Neuronal stem cell (in vitro differentiated cells): ENCODE measurements at regions not wholly inside any gene's neighbourhood (a gene's known extent, or its start where the extent isn't known, plus 50 kb on each side); places are given as distances from the start of the nearest gene placed in this dataset.

Source experiments
- DNase-seq: peaks from one replicate; pipeline ENCODE4 v3.0.0-alpha.2; 2013; ENCODE audit warnings: low spot score
- H2AFZ ChIP-seq: one replicate; pipeline ENCODE4 v1.6.1; 2013; ENCODE audit warnings: mild to moderate bottlenecking, low read length, inconsistent platforms
- H2AK5ac ChIP-seq: 2 replicates; pipeline ENCODE4 v1.6.1; 2013; ENCODE audit warnings: low read depth, mild to moderate bottlenecking, inconsistent platforms, low read length, moderate library complexity, mixed read lengths
- H2BK120ac ChIP-seq: 2 replicates; pipeline ENCODE4 v1.6.1; 2013; ENCODE audit warnings: low read depth, mild to moderate bottlenecking, inconsistent platforms, low read length, moderate library complexity, mixed read lengths
- H2BK12ac ChIP-seq: one replicate; pipeline ENCODE4 v1.6.1; 2013; ENCODE audit warnings: low read length, inconsistent platforms
- H2BK15ac ChIP-seq: 2 replicates; pipeline ENCODE4 v1.6.1; 2013; ENCODE audit warnings: mild to moderate bottlenecking, low read length, inconsistent platforms, mixed read lengths
- H2BK5ac ChIP-seq: one replicate; pipeline ENCODE4 v1.6.1; 2013; ENCODE audit warnings: inconsistent platforms, mild to moderate bottlenecking, low read length, moderate library complexity
- H3K14ac ChIP-seq: one replicate; pipeline ENCODE4 v1.6.1; 2013; ENCODE audit warnings: low read length, inconsistent platforms
- H3K18ac ChIP-seq: 2 replicates; pipeline ENCODE4 v1.6.1; 2013; ENCODE audit warnings: low read length, inconsistent platforms
- H3K23ac ChIP-seq: 2 replicates; pipeline ENCODE4 v1.6.1; 2013; ENCODE audit warnings: low read depth, mild to moderate bottlenecking, mixed read lengths, low read length, inconsistent platforms; ENCODE audit not compliant: poor library complexity
- H3K27ac ChIP-seq: replicated peaks from 3 replicates; pipeline ENCODE4 v1.5.1; 2013; ENCODE audit warnings: low read length, inconsistent platforms
- H3K27me3 ChIP-seq, 3 experiments: 2 replicates each; pipeline ENCODE4 v1.6.1; 2013; ENCODE audit warnings: low read length in 3 of 3, mild to moderate bottlenecking in 2 of 3, inconsistent platforms in 1 of 3, low read depth in 1 of 3, mixed read lengths in 1 of 3, moderate library complexity in 1 of 3; ENCODE audit not compliant: control insufficient read depth in 3 of 3, insufficient read depth in 3 of 3
- H3K36me3 ChIP-seq, 2 donors: replicated peaks in 1 of 2; 2 replicates each; pipeline ENCODE4 v1.6.1; 2013; ENCODE audit warnings: low read length in 2 of 2; ENCODE audit not compliant: control insufficient read depth in 2 of 2, insufficient read depth in 2 of 2
- H3K4ac ChIP-seq: 2 replicates; pipeline ENCODE4 v1.6.1; 2013; ENCODE audit warnings: inconsistent platforms, mild to moderate bottlenecking, low read length, moderate library complexity
- H3K4me1 ChIP-seq, 2 donors: 1 replicate in 1 of 2; 2 replicates in 1 of 2; pipeline ENCODE4 v1.6.1; 2013; ENCODE audit warnings: low read length in 2 of 2, low read depth in 1 of 2; ENCODE audit not compliant: control insufficient read depth in 2 of 2, insufficient read depth in 1 of 2
- H3K4me2 ChIP-seq: one replicate; pipeline ENCODE4 v1.6.1; 2013; ENCODE audit warnings: mild to moderate bottlenecking, low read length, inconsistent platforms; ENCODE audit not compliant: insufficient read depth, poor library complexity, severe bottlenecking
- H3K4me3 ChIP-seq, 2 donors: 2 replicates each; pipeline ENCODE4 v1.5.1; 2013; ENCODE audit warnings: low read length in 2 of 2, mild to moderate bottlenecking in 2 of 2, inconsistent platforms in 1 of 2, moderate library complexity in 1 of 2
- H3K79me1 ChIP-seq: one replicate; pipeline ENCODE4 v1.6.1; 2013; ENCODE audit warnings: low read depth, mild to moderate bottlenecking, inconsistent platforms, low read length, moderate library complexity
- H3K9ac ChIP-seq: one replicate; pipeline ENCODE4 v1.6.1; 2013; ENCODE audit warnings: mild to moderate bottlenecking, low read depth, low read length, inconsistent platforms; ENCODE audit not compliant: poor library complexity
- H3K9me3 ChIP-seq, 2 donors: replicated peaks in 1 of 2; 2 replicates each; pipeline versions ENCODE3 to v1.6.1; 2013; ENCODE audit warnings: low read length in 2 of 2, mild to moderate bottlenecking in 2 of 2, inconsistent platforms in 1 of 2, low read depth in 1 of 2, mixed read lengths in 1 of 2, moderate library complexity in 1 of 2; ENCODE audit not compliant: control insufficient read depth in 2 of 2, insufficient read depth in 1 of 2
- H4K8ac ChIP-seq: one replicate; pipeline ENCODE4 v1.6.1; 2013; ENCODE audit warnings: low read depth, mild to moderate bottlenecking, inconsistent platforms, low read length, moderate library complexity
- H4K91ac ChIP-seq: one replicate; pipeline ENCODE4 v1.6.1; 2013; ENCODE audit warnings: low read length, low read depth, mild to moderate bottlenecking, inconsistent platforms; ENCODE audit not compliant: poor library complexity
- WGBS, 2 donors: extraction: QIAGEN DNeasy Blood & Tissue Kit; methylation state at CpG; one replicate each; pipeline ENCODE4 v1.1.7; 2013; ENCODE audit warnings: missing lambda C conversion rate in 2 of 2, mixed read lengths in 1 of 2; ENCODE audit not compliant: insufficient read length in 2 of 2, insufficient replicate concordance in 1 of 2; ENCODE audit errors: extremely low coverage in 2 of 2; 5-methylcytosine and 5-hydroxymethylcytosine counted together

DNA sequence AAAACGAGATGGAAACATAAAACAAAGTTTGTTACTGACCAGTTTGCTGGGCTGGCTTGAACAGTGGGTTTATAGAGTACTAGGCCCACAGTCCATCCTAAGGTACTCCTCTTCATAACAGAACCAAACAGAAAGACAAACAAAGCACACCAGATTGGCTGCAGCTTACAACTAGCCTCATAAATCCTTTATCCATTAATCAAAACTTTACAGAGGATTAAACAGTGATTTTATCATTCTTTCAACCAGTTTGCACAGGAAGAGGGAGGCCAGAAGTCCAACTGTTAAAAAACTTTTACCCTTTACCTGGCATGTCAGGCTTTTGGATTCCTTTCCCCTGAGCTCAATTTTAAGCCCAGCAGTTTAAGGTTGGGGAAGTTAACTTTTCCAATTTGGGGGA is 1467.6 kb downstream of the MAT2B start:
- no peak overlapping the region for H4K8ac ChIP-seq
- H2BK15ac ChIP-seq, result no peak overlapping the region
- H3K36me3 ChIP-seq, result no peaks in the 10 kb centered on the region
- no peak overlapping the region for H3K14ac ChIP-seq
- no peak overlapping the region for H2BK12ac ChIP-seq
- no peak overlapping the region for H3K9ac ChIP-seq
- H4K91ac ChIP-seq, result no peak overlapping the region
- H2AFZ ChIP-seq, result no peak overlapping the region
- H3K4me2 ChIP-seq, result no peak overlapping the region
- H3K27ac ChIP-seq, result no peak overlapping the region
- WGBS, 2 donors, result no CpG with 5 or more reads among the region's 1 CpG
- no peak for DNase-seq
- no peak overlapping the region for H3K18ac ChIP-seq
- peaks cover 0 to 4% of the 10 kb centered on the region in 2 donors for H3K9me3 ChIP-seq
- H3K4me1 ChIP-seq, result no peaks in the 10 kb centered on the region
- H3K4ac ChIP-seq, result no peak overlapping the region
- no peaks in the 10 kb centered on the region for H3K27me3 ChIP-seq
- H3K4me3 ChIP-seq, result no peak overlapping the region
- H2BK120ac ChIP-seq, result no peak overlapping the region
- no peak overlapping the region for H2AK5ac ChIP-seq
- no peak overlapping the region for H3K23ac ChIP-seq
- H3K79me1 ChIP-seq, result no peaks in the 10 kb centered on the region
- H2BK5ac ChIP-seq, result no peak overlapping the region

DNA sequence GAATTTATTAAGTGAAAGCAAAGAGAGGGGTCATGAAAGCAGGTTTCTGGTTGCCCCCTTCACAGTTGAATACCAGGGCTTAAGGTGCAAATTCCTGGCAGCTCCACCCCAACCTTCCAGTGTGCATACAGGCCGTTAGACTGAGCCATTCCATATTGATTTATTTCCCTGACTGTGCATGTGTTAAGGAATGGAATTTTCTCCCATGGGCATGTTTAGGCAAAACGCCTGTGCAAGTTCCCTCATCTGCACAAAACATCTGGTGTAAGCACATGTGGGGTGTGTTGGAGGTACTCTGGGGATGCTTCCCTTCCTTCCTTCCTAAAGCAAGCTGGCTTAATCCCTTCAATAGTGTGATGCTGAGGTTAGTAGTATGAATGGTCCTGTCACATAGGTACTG is 1470.6 kb downstream of the MAT2B start:
- H4K91ac ChIP-seq, result no peak overlapping the region
- no peak overlapping the region for H3K18ac ChIP-seq
- H3K23ac ChIP-seq, result no peak overlapping the region
- no peak overlapping the region for H2BK5ac ChIP-seq
- H3K9ac ChIP-seq, result no peak overlapping the region
- no peak for DNase-seq
- no peak overlapping the region for H3K4me3 ChIP-seq
- H2BK120ac ChIP-seq, result no peak overlapping the region
- no peak overlapping the region for H3K4me2 ChIP-seq
- H3K4ac ChIP-seq, result no peak overlapping the region
- no peaks in the 10 kb centered on the region for H3K27me3 ChIP-seq
- H3K79me1 ChIP-seq, result no peaks in the 10 kb centered on the region
- H2AK5ac ChIP-seq, result no peak overlapping the region
- H3K36me3 ChIP-seq, result no peaks in the 10 kb centered on the region
- peaks cover 0 to 4% of the 10 kb centered on the region in 2 donors for H3K9me3 ChIP-seq
- H2BK12ac ChIP-seq, result no peak overlapping the region
- no peak overlapping the region for H2AFZ ChIP-seq
- WGBS, 2 donors, result no CpG with 5 or more reads among the region's 2 CpGs
- H3K4me1 ChIP-seq, result no peaks in the 10 kb centered on the region
- no peak overlapping the region for H4K8ac ChIP-seq
- no peak overlapping the region for H3K27ac ChIP-seq
- no peak overlapping the region for H2BK15ac ChIP-seq
- no peak overlapping the region for H3K14ac ChIP-seq

DNA sequence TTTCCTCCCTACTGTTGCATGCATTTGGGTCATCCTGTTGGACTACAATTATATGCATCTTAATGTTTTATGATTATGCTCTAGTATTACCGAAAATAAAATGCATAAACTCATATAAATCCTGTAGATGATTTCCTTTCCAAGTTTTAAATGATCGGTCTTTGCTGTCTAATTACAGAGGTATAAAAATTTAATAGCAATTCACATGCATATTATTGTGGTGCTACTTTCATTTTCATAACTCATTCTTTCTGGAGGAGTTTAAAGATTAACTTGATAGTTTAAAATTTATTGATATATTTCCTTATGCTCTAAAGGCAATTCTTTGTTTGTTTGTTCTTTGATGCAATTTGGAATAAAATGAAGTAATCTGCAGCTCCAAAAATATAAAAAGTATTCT is 1475.1 kb downstream of the MAT2B start:
- DNase-seq, result no peak
- H2BK5ac ChIP-seq, result no peak overlapping the region
- H4K91ac ChIP-seq, result no peak overlapping the region
- H3K4me2 ChIP-seq, result no peak overlapping the region
- H2BK12ac ChIP-seq, result no peak overlapping the region
- no peak overlapping the region for H2AFZ ChIP-seq
- H3K9me3 ChIP-seq, result peaks cover 0 to 4% of the 10 kb centered on the region in 2 donors
- H3K36me3 ChIP-seq, result no peaks in the 10 kb centered on the region
- no peak overlapping the region for H3K4me3 ChIP-seq
- H2AK5ac ChIP-seq, result no peak overlapping the region
- no CpG with 5 or more reads among the region's 2 CpGs for WGBS, 2 donors
- H2BK120ac ChIP-seq, result no peak overlapping the region
- no peak overlapping the region for H3K14ac ChIP-seq
- no peak overlapping the region for H2BK15ac ChIP-seq
- H3K18ac ChIP-seq, result no peak overlapping the region
- no peak overlapping the region for H3K9ac ChIP-seq
- no peaks in the 10 kb centered on the region for H3K4me1 ChIP-seq
- H3K27ac ChIP-seq, result no peak overlapping the region
- no peak overlapping the region for H4K8ac ChIP-seq
- no peaks in the 10 kb centered on the region for H3K27me3 ChIP-seq
- no peak overlapping the region for H3K4ac ChIP-seq
- H3K23ac ChIP-seq, result no peak overlapping the region
- H3K79me1 ChIP-seq, result no peaks in the 10 kb centered on the region

DNA sequence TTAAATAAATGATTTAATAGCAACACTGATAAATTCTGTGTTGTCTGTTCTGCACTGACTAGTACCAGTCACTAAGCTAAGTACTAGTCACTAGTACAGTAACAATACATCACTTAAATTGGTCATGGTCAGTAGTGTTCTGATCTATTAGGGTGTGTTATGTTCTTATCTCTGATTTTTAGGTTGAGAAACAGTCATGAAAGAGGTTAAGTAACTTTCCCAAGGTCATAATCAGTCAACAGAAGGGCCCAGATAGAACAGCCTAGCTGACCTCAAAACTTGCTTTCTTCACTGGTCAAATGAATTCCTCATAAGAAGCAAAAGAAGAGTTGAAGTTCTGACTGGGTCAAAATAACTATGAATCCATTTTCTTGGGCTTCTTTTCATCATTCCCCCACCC is 1492.7 kb downstream of the MAT2B start:
- Histone ChIP-seq H3K4me3 (no peak overlapping the region), H3K18ac (no peak overlapping the region), H3K27ac (no peak overlapping the region), H3K79me1 (no peaks in the 10 kb centered on the region), H4K91ac (no peak overlapping the region), H2AK5ac (no peak overlapping the region), H3K36me3 (no peaks in the 10 kb centered on the region), H3K14ac (no peak overlapping the region), H3K9me3 (no peaks in the 10 kb centered on the region), H2BK12ac (no peak overlapping the region), H2BK120ac (no peak overlapping the region), H2BK5ac (no peak overlapping the region), H3K4me1 (peaks cover 0 to 1% of the 10 kb centered on the region in 2 donors), H2AFZ (no peak overlapping the region), H3K4ac (no peak overlapping the region), H3K27me3 (no peaks in the 10 kb centered on the region), H2BK15ac (no peak overlapping the region), H3K23ac (no peak overlapping the region), H3K4me2 (no peak overlapping the region), H4K8ac (no peak overlapping the region), H3K9ac (no peak overlapping the region)
- DNase-seq, result no peak
